Astrocyte of the spinal cord (primary cell): ENCODE measurements at regions not wholly inside any gene's neighbourhood (a gene's known extent, or its start where the extent isn't known, plus 50 kb on each side); places are given as distances from the start of the nearest gene placed in this dataset.

Experiments
- DNase-seq: peaks from one replicate; pipeline ENCODE4 v3.0.0; 2011; ENCODE audit warnings: low read depth, low spot score
- H3K4me3 ChIP-seq: 2 replicates; pipeline ENCODE4 v1.5.1; 2011; ENCODE audit warnings: low read depth, mild to moderate bottlenecking, low read length, moderate library complexity
- CTCF ChIP-seq: IDR thresholded peaks from 2 replicates; pipeline ENCODE4 v1.5.1; 2012; ENCODE audit warnings: low read depth, mild to moderate bottlenecking, low read length, inconsistent platforms
- in situ Hi-C: cut with HindIII; loops from 2 replicates; pipeline ENCODE4 v1.10.0; 2017; ENCODE audit warnings: low sequenced_read_pairs

GRCh38 chr2:36245651-36246050 is 109.9 kb upstream of the CRIM1 start:
- peak; percentile 4 for DNase-seq
- in situ Hi-C loops, result no loop called here
- no peak for TF ChIP-seq CTCF
- H3K4me3 ChIP-seq, result no peak overlapping the region

GRCh38 chr2:36238106-36238505 is 117.5 kb upstream of the CRIM1 start:
- no peak for DNase-seq
- no peak for TF ChIP-seq CTCF
- H3K4me3 ChIP-seq, result no peak overlapping the region
- in situ Hi-C loops, result no loop called here

- TF ChIP-seq CTCF, result no peak
- in situ Hi-C loops, result no loop called here
- no peak for DNase-seq
- H3K4me3 ChIP-seq, result no peak overlapping the region
Observed at GRCh38 chr2:36235882-36236281, 119.7 kb upstream of the CRIM1 start.

GRCh38 chr2:36235426-36235825 is 120.2 kb upstream of the CRIM1 start:
- DNase-seq, result no peak
- in situ Hi-C loops, result no loop called here

GRCh38 chr2:36223259-36223658 is 132.3 kb upstream of the CRIM1 start:
- in situ Hi-C loops, result no loop called here
- no peak for DNase-seq
- no peak for TF ChIP-seq CTCF
- H3K4me3 ChIP-seq, result no peak overlapping the region

More at GRCh38 chr2:36235426-36235825, 120.2 kb upstream of the CRIM1 start:
- no peak for TF ChIP-seq CTCF
- H3K4me3 ChIP-seq, result no peak overlapping the region

- TF ChIP-seq CTCF, result no peak
- in situ Hi-C loops, result no loop called here
Observed at GRCh38 chr2:36222485-36222884, 133.1 kb upstream of the CRIM1 start.

GRCh38 chr2:36214691-36215090 is 140.9 kb upstream of the CRIM1 start:
- no peak for TF ChIP-seq CTCF
- DNase-seq, result no peak
- H3K4me3 ChIP-seq, result no peak overlapping the region
- in situ Hi-C loops, result no loop called here

More at GRCh38 chr2:36222485-36222884, 133.1 kb upstream of the CRIM1 start:
- no peak overlapping the region for H3K4me3 ChIP-seq
- DNase-seq, result no peak
